ENCODE measurements at regions not wholly inside any gene's neighbourhood (a gene's known extent, or its start where the extent isn't known, plus 50 kb on each side); places are given as distances from the start of the nearest gene placed in this dataset.

DNA sequence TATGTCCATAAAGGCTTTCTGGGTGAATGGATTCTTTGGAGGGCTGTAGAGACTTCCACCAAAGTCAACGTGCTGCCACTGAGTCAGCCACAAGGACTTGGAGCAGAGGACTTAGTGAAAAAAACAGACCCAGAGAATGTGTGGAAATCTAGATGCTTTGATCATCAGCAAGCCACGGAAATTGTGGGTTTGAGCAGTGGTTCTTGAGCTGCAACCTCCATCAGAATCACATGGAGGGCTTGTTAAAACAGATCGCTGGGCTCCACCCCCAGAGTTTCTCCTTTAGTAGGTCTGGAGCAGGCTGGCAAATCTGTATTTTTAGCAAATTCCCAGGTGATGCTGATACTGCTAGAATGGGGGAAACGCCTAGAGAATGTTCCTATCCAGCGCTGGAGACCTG lies 95.3 kb downstream of the RBM43 start:
- TF ChIP-seq, protein P1, sequence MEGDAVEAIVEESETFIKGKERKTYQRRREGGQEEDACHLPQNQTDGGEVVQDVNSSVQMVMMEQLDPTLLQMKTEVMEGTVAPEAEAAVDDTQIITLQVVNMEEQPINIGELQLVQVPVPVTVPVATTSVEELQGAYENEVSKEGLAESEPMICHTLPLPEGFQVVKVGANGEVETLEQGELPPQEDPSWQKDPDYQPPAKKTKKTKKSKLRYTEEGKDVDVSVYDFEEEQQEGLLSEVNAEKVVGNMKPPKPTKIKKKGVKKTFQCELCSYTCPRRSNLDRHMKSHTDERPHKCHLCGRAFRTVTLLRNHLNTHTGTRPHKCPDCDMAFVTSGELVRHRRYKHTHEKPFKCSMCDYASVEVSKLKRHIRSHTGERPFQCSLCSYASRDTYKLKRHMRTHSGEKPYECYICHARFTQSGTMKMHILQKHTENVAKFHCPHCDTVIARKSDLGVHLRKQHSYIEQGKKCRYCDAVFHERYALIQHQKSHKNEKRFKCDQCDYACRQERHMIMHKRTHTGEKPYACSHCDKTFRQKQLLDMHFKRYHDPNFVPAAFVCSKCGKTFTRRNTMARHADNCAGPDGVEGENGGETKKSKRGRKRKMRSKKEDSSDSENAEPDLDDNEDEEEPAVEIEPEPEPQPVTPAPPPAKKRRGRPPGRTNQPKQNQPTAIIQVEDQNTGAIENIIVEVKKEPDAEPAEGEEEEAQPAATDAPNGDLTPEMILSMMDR (IDR thresholded peaks at IDR 0.05; ENCODE audit: low read depth, low read length) = no peak
- TF ChIP-seq, protein P2, sequence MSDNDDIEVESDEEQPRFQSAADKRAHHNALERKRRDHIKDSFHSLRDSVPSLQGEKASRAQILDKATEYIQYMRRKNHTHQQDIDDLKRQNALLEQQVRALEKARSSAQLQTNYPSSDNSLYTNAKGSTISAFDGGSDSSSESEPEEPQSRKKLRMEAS (IDR thresholded peaks at IDR 0.05; ENCODE audit: low read depth, low read length) = no peak
- TF ChIP-seq MYC (IDR thresholded peaks at IDR 0.05; ENCODE audit: low read depth, low read length) = no peak
- TF ChIP-seq POLR2A (IDR thresholded peaks at IDR 0.05; ENCODE audit: extremely low read depth, insufficient read length) = no peak
- DNase-seq (ENCODE audit: low read depth) = no peak
- no peak overlapping the region for H3K4me3 ChIP-seq (ENCODE audit: low read depth, low read length)

DNA sequence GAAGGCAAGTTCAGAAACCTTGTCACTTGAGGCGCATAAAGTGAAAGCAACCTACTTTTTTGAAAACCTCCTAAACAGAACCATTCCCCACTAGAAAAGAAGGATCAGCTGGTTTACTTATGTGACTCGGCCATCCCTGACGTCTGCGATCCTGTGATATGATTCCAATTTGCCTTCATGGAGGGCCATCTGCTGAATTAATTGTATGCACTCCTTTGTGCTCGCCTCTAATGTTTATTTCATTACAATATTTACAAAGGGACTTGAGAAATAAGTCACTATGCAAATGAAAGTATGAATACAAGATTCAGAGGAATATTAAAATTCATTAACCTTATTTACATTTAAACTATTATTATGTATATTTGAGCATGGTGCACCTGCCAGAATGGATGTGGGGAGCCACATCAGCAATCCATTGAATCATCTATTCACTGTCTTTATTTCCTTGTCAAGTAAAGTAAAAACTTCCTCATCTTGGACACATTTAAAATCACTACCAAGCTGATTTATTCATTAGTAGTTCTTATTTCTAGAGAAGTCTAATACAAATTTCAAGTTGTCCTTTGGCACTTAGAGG lies 96.5 kb downstream of the RBM43 start:
- DNase-seq (ENCODE audit: low read depth) = no peak
- TF ChIP-seq, protein P2 (IDR thresholded peaks at IDR 0.05; ENCODE audit: low read depth, low read length) = no peak
- TF ChIP-seq, protein P1 (IDR thresholded peaks at IDR 0.05; ENCODE audit: low read depth, low read length) = no peak
- TF ChIP-seq POLR2A (IDR thresholded peaks at IDR 0.05; ENCODE audit: extremely low read depth, insufficient read length) = no peak
- TF ChIP-seq MYC (IDR thresholded peaks at IDR 0.05; ENCODE audit: low read depth, low read length) = no peak
- H3K4me3 ChIP-seq (ENCODE audit: low read depth, low read length) = no peak overlapping the region

DNA sequence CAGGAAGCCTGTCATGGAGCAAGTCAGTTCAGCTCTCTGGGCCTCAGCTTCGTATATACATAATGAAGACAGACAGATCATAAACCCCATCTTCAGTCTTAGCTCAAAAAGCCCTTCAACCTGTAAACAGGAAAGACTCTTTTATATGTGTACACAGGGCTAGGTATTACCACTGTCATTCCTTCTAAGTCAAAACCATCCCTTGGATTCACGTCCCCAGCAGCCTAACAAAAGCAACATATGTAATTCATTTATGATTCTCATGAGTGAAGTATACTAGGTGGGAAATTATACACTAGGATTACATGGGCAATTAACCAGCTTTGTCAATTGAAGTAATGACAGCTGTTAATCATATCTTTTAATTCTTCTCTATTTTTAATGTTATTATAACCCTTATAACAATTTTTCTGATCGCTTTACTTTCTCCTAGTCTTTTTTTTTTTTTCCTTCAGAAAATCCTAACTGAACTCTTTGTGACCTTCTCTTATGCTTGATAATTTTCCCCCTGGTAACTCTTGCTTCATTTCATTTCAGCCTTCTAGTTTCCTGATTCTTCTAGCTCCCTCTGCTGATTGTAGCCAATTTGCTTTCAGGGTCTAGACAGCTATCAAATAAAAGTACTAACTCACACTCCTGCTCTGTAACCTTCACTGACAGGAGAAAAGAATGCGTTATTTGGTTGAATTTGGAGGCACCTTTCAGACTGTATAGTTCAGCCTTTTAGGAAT lies 99.7 kb downstream of the RBM43 start:
- no peak for DNase-seq (ENCODE audit: low read depth)

DNA sequence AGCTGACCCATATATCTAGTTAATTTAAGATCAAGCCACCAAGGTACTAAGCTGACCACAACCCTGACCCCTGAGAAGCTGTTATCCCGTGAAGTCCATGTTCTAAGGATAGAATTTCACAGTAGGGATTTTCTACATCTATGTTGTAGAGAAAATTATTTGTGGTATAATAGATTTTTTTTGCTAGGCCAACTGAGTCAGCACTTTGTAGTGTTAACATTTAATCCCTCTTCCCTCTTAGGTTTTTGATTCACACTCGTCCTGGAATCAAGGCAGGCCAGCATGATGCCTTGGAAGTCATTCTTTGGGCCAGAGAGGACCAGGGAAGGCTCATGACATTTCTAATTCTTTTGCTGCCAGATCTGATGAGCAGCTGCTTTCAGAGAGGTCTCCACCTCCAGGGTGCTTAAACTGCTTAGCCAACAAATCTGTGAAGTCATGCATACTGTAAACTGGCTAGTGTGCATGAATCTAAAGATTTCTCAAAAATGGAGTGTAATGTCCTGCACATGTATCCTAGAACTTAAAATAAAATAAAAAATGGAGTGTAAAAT lies 102.5 kb downstream of the RBM43 start:
- DNase-seq (ENCODE audit: low read depth) = no peak
- no peak overlapping the region for H3K4me3 ChIP-seq (ENCODE audit: low read depth, low read length)
- TF ChIP-seq MYC (IDR thresholded peaks at IDR 0.05; ENCODE audit: low read depth, low read length) (no peak), POLR2A (IDR thresholded peaks at IDR 0.05; ENCODE audit: extremely low read depth, insufficient read length) (no peak)
- TF ChIP-seq, protein P2 (IDR thresholded peaks at IDR 0.05; ENCODE audit: low read depth, low read length) = no peak
- TF ChIP-seq, protein P1 (IDR thresholded peaks at IDR 0.05; ENCODE audit: low read depth, low read length) = no peak

More for the DNA sequence above, 99.7 kb downstream of the RBM43 start:
- H3K4me3 ChIP-seq (ENCODE audit: low read depth, low read length) = no peak overlapping the region
- TF ChIP-seq MYC (IDR thresholded peaks at IDR 0.05; ENCODE audit: low read depth, low read length) = no peak
- TF ChIP-seq, protein P1 (IDR thresholded peaks at IDR 0.05; ENCODE audit: low read depth, low read length) = peak; percentile 9

DNA sequence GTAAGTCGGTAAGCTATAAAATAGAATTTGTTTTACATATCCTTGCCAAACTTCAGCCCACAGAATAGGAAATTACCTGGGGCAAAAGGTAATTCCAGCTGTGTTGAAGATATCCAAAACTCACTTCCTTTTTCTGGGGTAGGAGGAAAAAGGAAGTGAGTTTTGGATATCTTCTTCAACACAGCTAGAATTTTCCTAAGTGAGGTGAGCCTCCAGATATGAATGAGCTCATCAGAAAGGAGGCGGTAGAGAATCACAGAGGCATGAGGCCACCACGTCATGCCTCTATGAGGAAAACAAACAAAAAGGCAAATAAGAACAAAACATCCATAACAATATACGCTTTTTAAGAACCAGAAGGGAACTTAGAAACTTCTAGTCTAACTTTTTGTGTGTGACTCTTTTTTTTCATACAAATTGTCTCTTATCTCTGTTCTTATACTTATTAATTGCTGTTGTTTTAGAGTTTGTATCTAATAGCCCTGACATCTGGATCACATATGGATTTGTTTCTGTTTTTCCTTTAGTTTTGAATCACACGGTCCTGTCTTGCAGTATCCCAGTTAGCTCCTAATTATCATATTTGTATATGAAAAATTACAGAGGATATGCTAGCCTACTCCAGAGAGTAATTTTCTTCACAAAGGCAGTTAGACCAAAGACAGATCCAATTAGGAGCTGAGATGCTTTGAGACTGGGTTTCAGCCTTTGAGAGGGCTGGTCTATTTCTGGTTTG lies 104.5 kb downstream of the RBM43 start:
- DNase-seq (ENCODE audit: low read depth) = no peak
- H3K4me3 ChIP-seq (ENCODE audit: low read depth, low read length) = no peak overlapping the region
- TF ChIP-seq, protein P1 (IDR thresholded peaks at IDR 0.05; ENCODE audit: low read depth, low read length) = no peak

Measured in NB4 (cell line).